ENCODE measurements at regions not wholly inside any gene's neighbourhood (a gene's known extent, or its start where the extent isn't known, plus 50 kb on each side); places are given as distances from the start of the nearest gene placed in this dataset.
"Not testable (repeated sequence)": the region's sequence is repeated elsewhere in the genome, so short reads cannot be mapped to it uniquely, and the experiment has no call there.

DNA sequence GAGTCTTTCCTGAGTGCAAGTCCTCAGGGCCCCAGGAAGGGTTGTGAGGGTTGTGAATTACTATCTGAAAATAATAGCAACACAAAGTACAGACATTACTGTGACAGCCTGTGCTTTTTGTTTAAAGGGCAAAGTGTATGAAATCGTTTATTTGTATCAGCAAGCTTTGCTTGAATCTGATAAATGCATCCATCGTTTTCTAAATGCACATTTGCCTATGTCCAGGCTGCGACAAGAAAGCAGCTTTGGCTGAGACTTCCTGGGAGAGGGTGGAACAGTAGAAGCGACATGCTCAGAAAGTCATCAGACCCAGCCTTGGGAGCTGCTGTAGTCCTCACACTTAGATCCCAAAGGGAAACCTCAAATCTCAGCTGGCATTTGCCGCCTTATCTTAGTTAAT lies 524.2 kb upstream of the SALL3 start:
- DNase-seq (ENCODE audit: low spot score): no peak

DNA sequence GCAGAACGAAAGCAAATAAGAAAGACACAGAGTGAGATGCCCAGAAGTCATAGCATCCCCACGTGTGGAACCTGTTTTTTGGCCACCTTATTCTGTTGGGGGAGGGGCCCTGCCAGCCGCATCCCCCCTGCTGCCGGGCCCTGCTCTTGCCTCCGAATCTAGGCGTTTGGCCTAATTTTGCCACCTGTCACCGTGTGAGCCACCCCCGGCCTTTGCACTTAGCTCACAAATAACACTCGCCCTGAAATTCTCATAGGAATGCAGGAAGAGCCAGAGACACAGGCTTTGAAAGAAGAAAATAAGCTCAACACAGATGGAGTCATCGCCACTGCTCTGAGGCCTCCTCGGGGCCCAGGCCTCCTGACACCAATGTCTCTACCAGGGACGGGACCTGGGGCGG lies 522.6 kb upstream of the SALL3 start:
- DNase-seq (ENCODE audit: low spot score): no peak

DNA sequence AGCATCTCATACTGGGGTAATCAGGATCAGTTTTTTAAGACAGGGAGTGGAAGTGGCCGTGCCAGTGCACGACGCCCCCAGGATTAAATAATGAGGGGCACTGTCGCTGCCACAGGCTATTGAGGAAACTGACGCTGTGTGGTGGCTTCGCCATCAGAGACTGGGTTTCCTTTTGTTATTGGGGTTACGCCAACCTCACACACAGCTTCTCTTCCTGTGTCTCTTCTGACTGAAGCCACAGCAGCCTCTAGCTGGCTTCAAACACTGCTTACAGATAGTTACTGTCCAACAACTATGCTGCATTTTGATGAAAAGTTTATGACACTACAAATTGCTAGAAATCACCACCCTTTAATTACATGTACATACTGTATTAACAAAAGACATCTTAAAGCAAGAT lies 521.9 kb upstream of the SALL3 start:
- no peak for DNase-seq (ENCODE audit: low spot score)

DNA sequence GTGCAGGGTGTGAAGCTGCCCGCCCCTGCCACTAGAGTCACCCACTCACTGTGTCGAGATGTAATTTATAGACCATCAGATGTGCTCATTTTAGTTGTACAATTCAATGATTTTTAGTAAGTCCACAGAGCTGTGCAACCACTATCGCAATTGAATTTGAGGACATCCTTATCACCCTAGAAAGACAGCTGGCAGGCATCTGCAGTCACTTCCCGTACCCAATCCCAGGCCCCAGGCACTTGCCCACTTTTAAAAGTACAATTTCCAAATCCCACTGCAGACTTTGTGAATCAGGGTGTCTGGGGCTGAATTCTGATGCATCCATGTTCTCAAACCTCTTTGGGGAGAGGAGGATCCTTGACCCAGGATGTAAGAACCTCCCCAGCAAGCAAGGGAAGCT lies 521.3 kb upstream of the SALL3 start:
- DNase-seq (ENCODE audit: low spot score): no peak

DNA sequence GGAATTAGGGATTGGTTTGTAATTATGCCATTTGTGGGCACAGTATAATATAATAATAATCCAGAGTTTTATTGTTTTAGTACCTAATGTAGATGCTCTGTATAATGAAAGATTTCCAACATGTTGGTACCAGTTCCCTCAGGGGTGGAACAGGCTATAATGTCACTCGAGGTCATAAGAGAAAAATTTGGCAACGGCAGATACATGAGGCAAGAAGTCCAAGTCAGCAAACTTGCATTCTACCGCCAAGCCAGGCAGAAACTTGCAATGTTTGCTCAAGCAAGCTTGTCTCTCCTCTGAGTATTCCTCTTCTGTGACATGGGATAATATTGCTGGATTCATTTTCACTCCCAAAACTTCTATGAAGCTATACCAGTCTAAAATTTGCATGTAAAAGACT lies 520.0 kb upstream of the SALL3 start:
- DNase-seq (ENCODE audit: low spot score): no peak

DNA sequence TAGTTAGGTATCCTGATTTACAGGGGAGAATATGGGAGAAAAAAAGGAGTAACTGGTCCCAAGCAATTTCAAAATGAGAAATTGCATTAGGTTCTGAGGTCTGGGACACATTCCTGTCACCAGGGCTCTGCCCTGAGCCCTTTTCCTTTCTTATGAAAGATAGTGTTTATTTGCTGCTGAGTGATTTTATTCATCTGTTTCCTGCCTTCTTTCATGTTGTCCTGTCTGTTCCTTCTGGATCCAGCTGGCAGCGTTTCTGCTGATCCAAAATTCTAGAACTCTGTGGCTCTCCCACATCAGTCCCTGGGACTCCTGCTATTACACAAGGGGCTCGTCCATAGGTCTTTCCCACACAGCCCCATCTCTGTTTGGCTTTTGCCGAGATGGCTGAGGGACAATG lies 519.1 kb upstream of the SALL3 start:
- DNase-seq (ENCODE audit: low spot score): no peak

DNA sequence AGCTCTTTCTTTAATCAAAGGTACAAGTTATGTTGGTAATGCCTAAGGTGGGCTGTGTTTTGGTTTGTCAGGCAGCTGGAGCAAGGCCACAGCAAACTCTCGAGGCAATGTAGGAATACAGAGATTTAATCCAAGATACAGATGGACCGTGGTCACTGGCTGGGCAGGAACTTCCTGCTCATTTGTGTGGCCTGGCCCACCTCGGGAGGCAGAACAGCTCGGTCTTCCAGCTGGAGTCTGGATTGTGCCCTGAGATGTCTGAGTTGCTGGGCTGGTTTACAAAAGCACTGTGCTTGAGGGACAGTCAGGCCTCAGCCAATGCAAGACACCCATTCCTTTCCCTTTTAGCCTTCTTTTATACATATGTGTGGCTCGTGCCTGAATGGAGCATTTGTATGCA lies 506.1 kb upstream of the SALL3 start:
- no peak for DNase-seq (ENCODE audit: low spot score)

DNA sequence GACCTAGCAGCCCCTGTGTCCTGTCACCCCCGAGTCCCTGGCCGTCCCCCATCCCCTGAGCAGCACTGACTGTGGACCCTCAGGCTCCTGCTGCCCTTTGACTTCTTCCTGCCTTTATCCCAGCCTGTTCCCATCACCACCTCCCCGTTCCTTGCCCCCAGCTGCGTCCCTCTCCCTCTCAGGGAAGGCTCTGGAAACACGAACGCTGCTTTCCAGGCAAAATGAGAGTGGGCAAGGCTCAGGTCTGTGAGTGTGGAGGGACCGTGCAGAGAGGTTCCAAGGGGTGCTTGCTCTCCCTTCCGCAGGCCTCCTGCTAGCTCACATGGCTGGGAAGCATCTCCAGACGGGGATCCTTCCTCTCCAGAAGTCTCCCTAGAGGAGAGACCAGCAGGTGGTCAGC lies 501.8 kb upstream of the SALL3 start:
- no peak for DNase-seq (ENCODE audit: low spot score)

DNA sequence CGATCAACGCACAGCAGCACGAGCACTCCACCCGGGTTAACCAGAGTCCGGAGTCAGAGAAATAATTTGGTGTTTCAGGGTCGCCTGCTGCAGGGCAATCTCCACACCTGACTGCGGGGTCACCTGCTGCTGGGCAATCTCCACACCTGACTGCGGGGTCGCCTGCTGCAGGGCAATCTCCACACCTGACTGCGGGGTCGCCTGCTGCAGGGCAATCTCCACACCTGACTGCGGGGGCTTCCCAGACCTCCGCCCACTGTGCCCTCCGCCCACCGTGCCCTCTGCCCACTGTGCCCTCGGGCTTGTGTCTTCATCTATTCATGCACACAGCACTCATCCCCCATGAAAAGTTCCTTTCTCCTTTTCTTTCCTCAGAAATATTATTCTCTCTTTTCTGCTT lies 500.2 kb upstream of the SALL3 start:
- no peak for DNase-seq (ENCODE audit: low spot score)

DNA sequence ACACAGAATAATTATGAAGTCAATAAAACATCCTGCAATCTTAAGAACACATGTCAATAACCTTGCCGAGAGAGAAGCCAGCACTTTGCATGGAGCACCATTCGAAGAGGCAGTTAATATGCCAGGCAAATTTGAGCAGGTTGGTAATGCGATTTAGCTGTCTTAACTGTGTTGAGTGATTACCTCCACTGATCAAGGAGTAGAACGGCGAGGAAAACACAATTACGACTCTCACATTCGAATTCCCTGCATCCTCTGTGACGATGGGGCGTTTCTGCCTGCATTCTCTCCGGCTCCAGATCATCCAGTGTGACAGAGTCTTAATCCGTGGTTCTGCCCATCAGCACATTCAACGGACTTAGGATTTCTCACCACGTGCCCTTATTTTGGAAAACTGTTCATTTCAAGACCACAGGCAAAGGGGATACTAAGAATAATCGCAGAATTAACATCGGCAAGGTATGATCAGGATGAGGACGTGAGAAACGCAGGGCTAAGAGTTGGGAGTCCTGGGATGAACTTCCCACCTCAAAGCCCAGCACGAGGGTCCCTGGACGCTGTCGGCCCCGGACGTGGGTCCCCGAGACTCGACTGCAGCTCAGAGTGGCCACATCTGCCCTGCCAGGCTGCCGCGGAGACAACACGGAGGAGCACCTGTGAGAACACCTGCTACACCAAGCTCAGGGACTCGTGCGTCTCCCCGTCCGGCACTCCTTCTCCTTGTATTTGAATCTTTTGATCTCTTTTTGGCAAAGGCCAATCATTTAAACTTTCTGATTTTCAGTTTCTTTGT lies 499.2 kb upstream of the SALL3 start:
- DNase-seq (ENCODE audit: low spot score): no peak

DNA sequence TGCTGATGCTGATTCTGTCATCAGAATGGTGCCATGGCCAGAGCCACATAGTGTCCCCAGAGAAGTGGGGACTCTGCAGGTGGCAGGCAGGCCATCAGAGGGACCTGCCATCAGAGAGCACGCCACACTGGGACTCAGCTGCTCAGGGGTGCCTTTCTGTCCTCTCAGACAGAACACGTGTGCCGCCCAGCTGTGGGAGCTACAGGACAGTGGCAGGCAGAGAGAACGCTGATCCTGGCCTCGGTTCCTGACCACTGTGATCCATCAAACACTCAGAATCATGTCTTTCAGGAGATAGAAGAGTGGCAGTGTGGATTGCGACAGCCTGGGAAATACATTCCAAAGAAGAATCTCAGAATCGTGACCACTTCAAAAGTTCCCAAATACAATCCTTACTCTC lies 497.2 kb upstream of the SALL3 start:
- no peak for DNase-seq (ENCODE audit: low spot score)

DNA sequence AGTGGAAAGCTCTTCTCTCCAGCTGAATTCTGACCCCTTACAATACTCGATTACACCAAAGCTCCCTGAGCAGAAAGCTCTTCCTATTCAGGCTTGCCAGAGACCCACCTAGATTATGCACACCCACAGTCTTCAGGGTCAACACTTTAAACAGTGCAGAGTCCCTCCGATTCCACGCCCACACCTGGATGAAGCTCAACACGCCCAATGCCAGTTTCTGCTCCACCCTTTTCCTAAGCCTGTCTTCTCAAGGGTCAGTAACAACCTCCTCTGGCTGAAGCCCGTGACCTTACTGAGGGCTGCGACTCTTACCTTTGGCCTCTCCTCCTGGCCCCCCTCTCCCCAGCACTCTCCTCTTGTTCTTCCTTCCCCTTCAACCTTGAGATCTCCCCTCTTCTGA lies 492.0 kb upstream of the SALL3 start:
- no peak for DNase-seq (ENCODE audit: low spot score)

DNA sequence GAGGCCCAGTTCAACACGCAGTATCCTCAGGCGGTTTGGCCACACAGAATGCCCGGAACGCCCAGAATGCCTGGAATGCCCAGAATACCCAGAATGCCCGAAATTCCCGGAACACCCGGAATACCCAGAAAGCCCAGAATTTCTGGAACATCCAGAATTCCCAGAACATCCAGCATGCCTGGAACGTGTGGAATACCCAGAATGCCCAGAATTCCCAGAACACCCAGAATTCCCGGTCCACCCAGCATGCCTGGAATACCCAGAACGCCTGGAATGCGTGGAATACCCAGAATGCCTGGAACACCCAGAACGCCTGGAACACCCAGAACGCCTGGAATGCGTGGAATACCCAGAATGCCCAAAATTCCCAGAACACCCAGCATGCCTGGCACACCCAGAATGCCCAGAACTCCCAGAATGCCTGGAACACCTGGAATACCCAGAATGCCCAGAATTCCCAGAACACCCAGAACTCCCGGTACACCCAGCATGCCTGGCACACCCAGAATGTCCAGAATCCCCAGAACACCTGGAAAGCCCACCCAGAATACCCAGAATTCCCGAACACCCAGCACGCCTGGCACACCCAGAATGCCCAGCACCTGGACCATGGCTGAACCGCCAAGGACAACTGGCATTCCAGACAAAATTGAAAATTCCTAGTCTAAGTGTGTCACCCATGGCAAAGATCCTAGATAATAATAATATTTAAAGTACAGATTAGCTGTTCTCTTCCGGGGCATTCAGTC lies 487.4 kb upstream of the SALL3 start:
- DNase-seq (ENCODE audit: low spot score): no peak

DNA sequence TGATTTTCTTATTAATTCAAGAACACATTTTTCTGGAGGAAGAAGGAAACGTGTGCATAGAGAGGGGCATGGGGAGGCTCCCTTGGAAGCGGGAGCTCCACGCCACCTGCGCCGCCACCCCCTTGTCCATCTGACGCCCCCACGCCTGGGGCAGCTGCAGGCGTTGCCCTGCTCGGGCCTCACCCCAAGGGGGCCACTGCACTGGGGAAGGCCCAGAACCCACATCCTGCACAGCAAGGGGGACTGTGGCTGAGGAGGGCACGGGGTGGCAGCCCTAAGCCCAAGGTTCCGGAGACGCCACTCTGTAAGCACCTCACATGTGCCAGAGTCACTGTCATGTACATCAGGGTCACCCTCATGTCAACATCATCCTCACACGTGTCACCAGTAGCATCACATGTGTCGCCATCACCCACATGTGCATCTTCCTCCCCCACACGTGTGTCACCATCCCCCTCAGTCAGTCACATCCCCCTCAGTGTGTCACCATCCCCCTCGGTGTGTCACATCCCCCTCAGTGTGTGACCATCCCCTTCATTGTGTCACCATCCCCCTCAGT lies 486.7 kb upstream of the SALL3 start:
- DNase-seq (ENCODE audit: low spot score): no peak

DNA sequence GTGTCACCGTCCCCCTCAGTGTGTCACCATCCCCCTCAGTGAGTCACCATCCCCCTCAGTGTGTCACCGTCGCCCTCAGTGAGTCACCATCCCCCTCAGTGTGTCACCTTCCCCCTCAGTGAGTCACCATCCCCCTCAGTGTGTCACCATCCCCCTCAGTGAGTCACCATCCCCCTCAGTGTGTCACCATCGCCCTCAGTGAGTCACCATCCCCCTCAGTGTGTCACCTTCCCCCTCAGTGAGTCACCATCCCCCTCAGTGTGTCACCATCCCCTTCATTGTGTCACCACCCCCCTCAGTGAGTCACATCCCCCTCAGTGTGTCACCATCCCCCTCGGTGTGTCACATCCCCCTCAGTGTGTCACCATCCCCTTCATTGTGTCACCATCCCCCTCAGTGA lies 486.1 kb upstream of the SALL3 start:
- DNase-seq (ENCODE audit: low spot score): not testable (repeated sequence)

DNA sequence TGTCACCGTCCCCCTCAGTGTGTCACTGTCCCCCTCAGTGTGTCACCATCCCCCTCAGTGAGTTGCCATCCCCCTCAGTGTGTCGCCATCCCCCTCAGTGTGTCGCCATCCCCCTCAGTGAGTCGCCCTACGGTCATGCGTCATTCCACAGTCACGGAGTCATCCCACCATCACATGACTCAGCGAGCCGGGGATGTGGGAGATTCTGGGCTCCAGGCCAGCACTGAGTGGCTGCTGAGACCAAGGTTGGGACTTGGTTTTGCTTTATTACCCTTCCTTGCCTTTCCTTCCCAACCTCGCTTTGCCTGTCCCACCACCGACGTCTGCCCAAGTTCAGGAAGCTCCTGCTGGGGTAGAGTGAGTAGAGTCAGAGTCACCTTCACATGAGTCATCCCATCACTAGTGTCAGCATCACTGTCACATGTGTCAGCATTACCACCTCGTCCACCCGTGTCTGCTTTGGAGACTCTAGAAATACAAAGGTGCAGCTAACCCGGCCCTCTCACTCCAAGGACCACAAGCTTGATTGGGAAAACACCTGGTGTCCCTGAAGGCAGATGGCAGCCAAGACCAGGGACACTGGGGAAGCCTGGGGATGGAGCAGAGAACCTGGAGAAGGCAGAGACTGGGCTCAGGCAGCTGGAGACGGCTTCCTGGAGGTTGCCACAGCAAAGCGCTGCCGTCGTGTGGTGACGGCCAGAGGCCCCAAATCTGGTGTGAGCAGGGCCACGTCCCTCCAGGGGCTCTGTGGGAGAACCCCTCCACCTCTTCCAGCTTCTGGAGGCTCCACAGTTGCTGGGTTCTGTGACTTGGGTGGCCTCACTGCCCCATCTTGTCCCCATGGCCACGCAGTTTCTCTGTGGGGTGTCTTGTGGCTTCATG lies 485.2 kb upstream of the SALL3 start:
- no peak for DNase-seq (ENCODE audit: low spot score)

DNA sequence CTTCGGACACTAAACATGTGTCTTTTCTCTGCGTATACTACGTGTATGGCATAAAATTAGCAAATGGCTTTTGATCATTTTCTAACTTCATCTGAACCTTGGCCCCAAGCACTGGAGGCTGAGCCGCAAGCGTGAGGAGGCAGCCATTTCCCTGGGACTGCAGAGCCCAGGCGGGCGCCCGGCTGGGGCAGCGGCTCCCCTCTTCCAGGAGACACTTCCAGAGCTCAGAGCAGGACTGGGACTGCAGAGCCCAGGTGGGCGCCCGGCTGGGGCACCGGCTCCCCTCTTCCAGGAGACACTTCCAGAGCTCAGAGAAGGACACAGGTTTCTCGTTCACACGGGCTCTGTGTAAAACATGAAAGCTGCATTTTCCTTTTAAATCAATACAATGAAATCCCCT lies 484.1 kb upstream of the SALL3 start:
- DNase-seq (ENCODE audit: low spot score): no peak

DNA sequence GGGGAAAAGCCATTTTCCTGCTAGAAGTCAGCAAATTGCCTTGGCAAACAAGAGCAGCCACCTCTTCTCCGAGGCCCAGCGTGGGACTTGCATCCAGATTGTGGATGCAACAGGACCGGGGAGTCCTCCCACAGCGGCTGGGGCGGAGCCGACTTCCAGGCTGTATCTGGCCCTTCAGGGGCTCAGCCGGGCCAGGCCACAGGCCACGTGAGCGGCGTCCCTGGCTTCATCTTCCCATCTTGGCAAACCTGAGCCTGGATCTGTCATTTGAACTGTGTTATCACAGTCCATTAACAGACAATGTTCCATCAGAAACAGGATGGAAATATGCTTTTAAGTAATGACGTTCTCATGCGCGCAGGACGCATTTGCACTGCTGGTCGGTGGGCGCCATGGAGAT lies 483.5 kb upstream of the SALL3 start:
- DNase-seq (ENCODE audit: low spot score): no peak

DNA sequence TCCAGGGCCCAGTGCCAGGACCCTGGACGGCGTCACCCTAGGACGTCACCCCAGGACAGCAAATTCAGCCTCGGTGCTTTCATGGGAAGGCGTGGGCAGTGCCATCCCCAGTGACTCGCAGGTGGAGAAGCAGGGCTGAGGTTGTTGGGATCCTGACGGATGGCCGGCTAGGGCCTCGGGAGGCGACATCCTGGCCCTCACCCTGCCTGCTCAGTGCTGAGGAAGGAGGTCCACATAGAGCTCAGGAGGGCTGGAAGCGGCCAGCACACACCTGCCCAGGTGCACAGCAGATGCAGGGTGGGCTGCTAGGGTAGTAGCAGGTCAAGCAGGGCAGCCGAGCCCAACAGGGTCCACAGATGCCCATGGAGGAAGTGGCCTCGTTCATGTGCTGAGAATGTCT lies 482.0 kb upstream of the SALL3 start:
- DNase-seq (ENCODE audit: low spot score): no peak

DNA sequence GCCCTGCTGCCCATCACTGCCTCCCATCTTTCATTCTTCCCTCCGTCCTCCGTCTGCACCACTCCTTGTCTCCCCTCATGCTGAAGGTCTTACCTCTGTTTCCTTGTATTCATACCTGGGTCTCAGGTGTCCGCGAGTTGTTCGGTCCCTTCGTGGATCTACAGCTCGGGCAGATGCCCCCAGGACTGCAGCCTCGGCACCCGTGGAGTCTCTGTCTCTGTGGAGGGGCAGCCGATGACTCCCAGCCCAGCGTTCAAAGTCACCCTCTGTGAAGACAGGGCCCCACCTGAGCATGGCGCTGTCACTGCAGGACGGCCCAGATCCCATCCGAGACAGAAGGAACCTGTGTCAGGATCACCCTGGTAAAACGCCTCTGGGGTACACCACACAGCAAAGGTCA lies 480.0 kb upstream of the SALL3 start:
- DNase-seq (ENCODE audit: low spot score): no peak

DNA sequence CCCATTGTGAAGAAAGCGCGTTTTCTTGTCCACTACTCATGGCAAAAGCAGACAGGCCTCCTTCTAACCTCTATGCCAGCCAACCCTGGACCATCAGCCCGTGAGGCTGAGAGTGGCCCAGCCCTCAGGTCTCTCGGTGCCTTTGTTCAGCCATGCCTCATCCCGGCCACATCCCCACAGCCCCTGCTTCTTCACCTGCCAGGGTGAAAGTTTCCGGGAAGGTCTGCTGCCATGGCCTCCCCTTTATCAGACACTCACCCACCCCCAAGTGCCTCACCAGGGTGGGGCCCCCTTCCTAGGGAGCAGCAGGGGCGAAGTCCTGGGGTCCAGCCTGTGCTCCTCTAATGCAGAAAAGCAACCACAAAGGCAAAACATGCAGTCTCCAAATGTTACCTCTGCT lies 478.4 kb upstream of the SALL3 start:
- no peak for DNase-seq (ENCODE audit: low spot score)

DNA sequence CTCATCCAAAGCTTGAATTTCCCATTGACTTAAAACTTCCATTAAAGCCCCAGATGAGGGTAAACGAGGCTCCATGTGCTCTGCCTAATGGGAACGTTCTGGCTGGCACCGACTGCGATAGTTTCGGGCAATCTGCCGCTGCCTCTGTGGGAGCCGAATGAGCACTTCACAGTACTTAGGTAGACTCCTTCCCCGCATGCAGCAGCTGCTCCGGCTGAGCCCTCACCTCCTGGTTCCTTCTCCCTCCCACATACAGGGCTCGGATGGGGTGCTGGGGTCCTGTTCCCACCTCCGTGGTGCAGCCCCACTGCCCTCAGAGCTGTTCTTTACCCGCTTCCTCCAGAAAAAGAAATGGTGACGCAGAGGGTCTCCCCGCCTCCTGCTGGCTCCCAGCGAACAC lies 476.5 kb upstream of the SALL3 start:
- no peak for DNase-seq (ENCODE audit: low spot score)

Data from germinal center (tissue), 1 donor.